HEK293 (cell line): ENCODE measurements at regions not wholly inside any gene's neighbourhood (a gene's known extent, or its start where the extent isn't known, plus 50 kb on each side); places are given as distances from the start of the nearest gene placed in this dataset.

ENCODE experiments used
- CTCF ChIA-PET: fragments of 350-600 bp; formaldehyde crosslinking; extraction: SDS; loops from one replicate; lab custom pipeline; 2021; ENCODE audit warnings: antibody characterized with exemption; lab: Yijun Ruan, JAX
- POLR2A ChIA-PET: fragments of 300-600 bp; formaldehyde crosslinking; extraction: SDS; loops from one replicate; lab custom pipeline; 2020; ENCODE audit warnings: antibody characterized with exemption, inconsistent platforms; lab: Yijun Ruan, JAX
- H3K27ac ChIP-seq: fragments of 200-500 bp; sonication (Bioruptor generic); 2 replicates; pipeline ENCODE4 v1.5.1; 2014; ENCODE audit warnings: low read depth, low read length, control low read depth, inconsistent platforms; ENCODE audit errors: extremely low read depth
- H3K36me3 ChIP-seq, 2 experiments: fragments of 200-500 bp in 1 of 2; sonication (Bioruptor generic) in 1 of 2; 1 replicate in 1 of 2; 2 replicates in 1 of 2; pipeline ENCODE4 v1.5.1; 2014 to 2017; ENCODE audit warnings: inconsistent platforms in 2 of 2, low read length in 2 of 2; ENCODE audit not compliant: control insufficient read depth in 2 of 2, insufficient read depth in 1 of 2
- H3K4me1 ChIP-seq: fragments of 200-500 bp; sonication (Bioruptor generic); 2 replicates; pipeline ENCODE4 v1.5.1; 2014; ENCODE audit warnings: mild to moderate bottlenecking, low read length, inconsistent platforms; ENCODE audit not compliant: control insufficient read depth, insufficient read depth
- H3K4me3 ChIP-seq: 2 replicates; pipeline ENCODE4 v1.5.1; 2011; ENCODE audit warnings: low read depth, mild to moderate bottlenecking, control low read depth, low read length, moderate library complexity
- H3K9me3 ChIP-seq: fragments of 200-500 bp; sonication (Bioruptor generic); 2 replicates; pipeline ENCODE4 v1.5.1; 2014; ENCODE audit warnings: low read depth, low read length, inconsistent platforms; ENCODE audit not compliant: control insufficient read depth, insufficient read depth
- HOXC10 ChIP-seq: sonication (generic); formaldehyde crosslinking; IDR thresholded peaks from 2 replicates; pipeline ENCODE4 v1.8.1; 2023; ENCODE audit warnings: mild to moderate bottlenecking, missing genetic modification reagents
- IKZF3 ChIP-seq: fragments of 450-650 bp; IDR thresholded peaks from 2 replicates; pipeline ENCODE4 v1.5.0; 2018; ENCODE audit warnings: missing biosample characterization, mild to moderate bottlenecking, missing genetic modification characterization, moderate library complexity
- OSR2 ChIP-seq: fragments of 450-650 bp; formaldehyde crosslinking; IDR thresholded peaks from 2 replicates; pipeline ENCODE4 v1.5.1; 2016; ENCODE audit warnings: missing biosample characterization, missing genetic modification characterization
- SETDB1 ChIP-seq: IDR thresholded peaks from one replicate; pipeline ENCODE4 v1.6.1; 2017; ENCODE audit warnings: mild to moderate bottlenecking, low read length, moderate library complexity, mixed read lengths; ENCODE audit not compliant: insufficient read length
- WT1 ChIP-seq: fragments of 450-650 bp; formaldehyde crosslinking; IDR thresholded peaks from 2 replicates; pipeline ENCODE4 v1.5.1; 2016; ENCODE audit warnings: missing biosample characterization, missing genetic modification characterization
- ZBTB17 ChIP-seq: fragments of 450-650 bp; formaldehyde crosslinking; IDR thresholded peaks from 2 replicates; pipeline ENCODE4 v1.5.1; 2016; ENCODE audit warnings: missing biosample characterization, missing genetic modification characterization
- ZBTB21 ChIP-seq: fragments of 450-650 bp; formaldehyde crosslinking; IDR thresholded peaks from 2 replicates; pipeline ENCODE4 v1.5.1; 2017; ENCODE audit warnings: missing biosample characterization, missing genetic modification characterization
- ZBTB44 ChIP-seq: fragments of 450-650 bp; IDR thresholded peaks from 2 replicates; pipeline ENCODE4 v1.5.1; 2018; ENCODE audit warnings: missing biosample characterization, mild to moderate bottlenecking, missing genetic modification characterization
- ZBTB49 ChIP-seq: fragments of 450-650 bp; formaldehyde crosslinking; IDR thresholded peaks from 2 replicates; pipeline ENCODE4 v1.5.1; 2016; ENCODE audit warnings: missing biosample characterization, missing genetic modification characterization, low read depth
- ZFP37 ChIP-seq: fragments of 450-650 bp; formaldehyde crosslinking; IDR thresholded peaks from 2 replicates; pipeline ENCODE4 v1.5.1; 2016; ENCODE audit warnings: missing biosample characterization, missing genetic modification characterization
- ZFP69B ChIP-seq: fragments of 450-650 bp; formaldehyde crosslinking; IDR thresholded peaks from 2 replicates; pipeline ENCODE4 v1.5.1; 2016; ENCODE audit warnings: missing biosample characterization, missing genetic modification characterization
- ZIC2 ChIP-seq: fragments of 450-650 bp; formaldehyde crosslinking; IDR thresholded peaks from 2 replicates; pipeline ENCODE4 v1.5.1; 2016; ENCODE audit warnings: missing biosample characterization, missing genetic modification characterization
- ZNF133 ChIP-seq: fragments of 450-650 bp; formaldehyde crosslinking; IDR thresholded peaks from 2 replicates; pipeline ENCODE4 v1.5.1; 2016; ENCODE audit warnings: missing biosample characterization, missing genetic modification characterization
- ZNF2 ChIP-seq: fragments of 450-650 bp; formaldehyde crosslinking; IDR thresholded peaks from 2 replicates; pipeline ENCODE4 v1.5.1; 2016; ENCODE audit warnings: missing biosample characterization, missing genetic modification characterization
- ZNF221 ChIP-seq: fragments of 450-650 bp; formaldehyde crosslinking; IDR thresholded peaks from 2 replicates; pipeline ENCODE4 v1.5.1; 2017; ENCODE audit warnings: missing biosample characterization, missing genetic modification characterization, borderline replicate concordance
- ZNF292 ChIP-seq: fragments of 450-650 bp; formaldehyde crosslinking; IDR thresholded peaks from 2 replicates; pipeline ENCODE4 v1.5.1; 2016; ENCODE audit warnings: low read depth, missing biosample characterization, missing genetic modification characterization, borderline replicate concordance
- ZNF37A ChIP-seq: fragments of 450-650 bp; IDR thresholded peaks from 2 replicates; pipeline ENCODE4 v1.5.1; 2018; ENCODE audit warnings: missing biosample characterization, missing genetic modification characterization
- ZNF416 ChIP-seq: fragments of 450-650 bp; formaldehyde crosslinking; IDR thresholded peaks from 2 replicates; pipeline ENCODE4 v1.5.1; 2016; ENCODE audit warnings: missing biosample characterization, missing genetic modification characterization
- ZNF488 ChIP-seq: fragments of 450-650 bp; formaldehyde crosslinking; IDR thresholded peaks from 2 replicates; pipeline ENCODE4 v1.5.1; 2016; ENCODE audit warnings: missing biosample characterization, missing genetic modification characterization
- ZNF521 ChIP-seq: fragments of 450-650 bp; formaldehyde crosslinking; IDR thresholded peaks from 2 replicates; pipeline ENCODE4 v1.5.1; 2017; ENCODE audit warnings: missing biosample characterization, mild to moderate bottlenecking, missing genetic modification characterization
- ZNF530 ChIP-seq: fragments of 450-650 bp; formaldehyde crosslinking; IDR thresholded peaks from 2 replicates; pipeline ENCODE4 v1.5.1; 2016; ENCODE audit warnings: low read depth, missing biosample characterization, missing genetic modification characterization
- ZNF610 ChIP-seq: fragments of 450-650 bp; formaldehyde crosslinking; IDR thresholded peaks from 2 replicates; pipeline ENCODE4 v1.5.1; 2016; ENCODE audit warnings: missing biosample characterization, missing genetic modification characterization, borderline replicate concordance
- ZNF624 ChIP-seq: fragments of 450-650 bp; formaldehyde crosslinking; IDR thresholded peaks from 2 replicates; pipeline ENCODE4 v1.5.1; 2017; ENCODE audit warnings: missing biosample characterization, missing genetic modification characterization
- ZNF629 ChIP-seq: fragments of 450-650 bp; formaldehyde crosslinking; IDR thresholded peaks from 2 replicates; pipeline ENCODE4 v1.5.1; 2017; ENCODE audit warnings: missing biosample characterization, missing genetic modification characterization
- ZSCAN30 ChIP-seq: fragments of 450-650 bp; IDR thresholded peaks from 2 replicates; pipeline ENCODE4 v1.5.1; 2018; ENCODE audit warnings: missing biosample characterization, mild to moderate bottlenecking, missing genetic modification characterization, moderate library complexity
- TF ChIP-seq, protein P1 (sequence below): fragments of 450-650 bp; formaldehyde crosslinking; IDR thresholded peaks from 2 replicates; pipeline ENCODE4 v1.5.1; 2016; ENCODE audit warnings: missing biosample characterization, missing genetic modification characterization
- TF ChIP-seq, protein P2 (sequence below): fragments of 450-650 bp; formaldehyde crosslinking; IDR thresholded peaks from 2 replicates; pipeline ENCODE4 v1.5.1; 2017; ENCODE audit warnings: missing biosample characterization, missing genetic modification characterization

DNA sequence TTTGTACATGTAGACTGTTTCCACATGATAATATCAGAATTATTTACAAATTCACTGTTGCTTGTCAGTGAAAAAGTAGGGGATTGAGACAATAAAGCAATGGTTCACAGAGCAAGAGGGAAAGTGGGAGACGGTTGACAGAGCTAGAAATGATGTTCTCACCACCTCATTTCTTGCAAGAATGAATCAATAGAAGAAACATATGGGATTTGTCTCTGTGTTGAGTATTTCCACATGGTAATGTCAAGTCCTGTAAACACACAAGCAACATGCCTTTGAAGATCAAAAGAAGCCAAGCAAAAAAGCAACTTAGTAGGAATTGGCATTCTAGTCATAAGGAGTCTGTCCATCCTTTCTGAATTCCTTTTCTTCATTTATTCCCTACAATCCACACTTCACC is 1806.6 kb upstream of the AGA start:
- H3K36me3 ChIP-seq: no peaks in the 10 kb centered on the region
- H3K4me3 ChIP-seq: no peak overlapping the region
- POLR2A ChIA-PET: no interaction called here
- no peaks in the 10 kb centered on the region for H3K4me1 ChIP-seq
- no peak overlapping the region for H3K27ac ChIP-seq
- TF ChIP-seq ZNF2 (tag by site-specific recombination) (no peak), WT1 (tag by site-specific recombination) (no peak), ZFP37 (no peak), ZNF530 (no peak), ZNF416 (tag by site-specific recombination) (no peak), ZBTB21 (tag by site-specific recombination) (no peak), ZSCAN30 (no peak)
- TF ChIP-seq, all 188 proteins: peak for 0
- no peaks in the 10 kb centered on the region for H3K9me3 ChIP-seq
- CTCF ChIA-PET: interaction anchor here (0.6 kb wide), 1 partner anchor 225 kb away, joined by 4 read pairs; no protein-coding TSS in a partner anchor

GRCh38 chr4:179268791-179269190 is 1826.6 kb upstream of the AGA start:
- Histone ChIP-seq H3K36me3 (no peaks in the 10 kb centered on the region), H3K4me1 (no peaks in the 10 kb centered on the region), H3K4me3 (no peak overlapping the region), H3K9me3 (no peaks in the 10 kb centered on the region), H3K27ac (no peak overlapping the region)
- CTCF ChIA-PET: no interaction called here
- no peak for TF ChIP-seq ZNF624 (tag by site-specific recombination)
- no peak for TF ChIP-seq IKZF3 (tag by site-specific recombination)
- no peak for TF ChIP-seq ZNF37A (tag by site-specific recombination)
- TF ChIP-seq ZNF133 (tag by site-specific recombination): no peak
- no peak for TF ChIP-seq ZNF488
- TF ChIP-seq WT1 (tag by site-specific recombination): no peak
- TF ChIP-seq, protein P1, sequence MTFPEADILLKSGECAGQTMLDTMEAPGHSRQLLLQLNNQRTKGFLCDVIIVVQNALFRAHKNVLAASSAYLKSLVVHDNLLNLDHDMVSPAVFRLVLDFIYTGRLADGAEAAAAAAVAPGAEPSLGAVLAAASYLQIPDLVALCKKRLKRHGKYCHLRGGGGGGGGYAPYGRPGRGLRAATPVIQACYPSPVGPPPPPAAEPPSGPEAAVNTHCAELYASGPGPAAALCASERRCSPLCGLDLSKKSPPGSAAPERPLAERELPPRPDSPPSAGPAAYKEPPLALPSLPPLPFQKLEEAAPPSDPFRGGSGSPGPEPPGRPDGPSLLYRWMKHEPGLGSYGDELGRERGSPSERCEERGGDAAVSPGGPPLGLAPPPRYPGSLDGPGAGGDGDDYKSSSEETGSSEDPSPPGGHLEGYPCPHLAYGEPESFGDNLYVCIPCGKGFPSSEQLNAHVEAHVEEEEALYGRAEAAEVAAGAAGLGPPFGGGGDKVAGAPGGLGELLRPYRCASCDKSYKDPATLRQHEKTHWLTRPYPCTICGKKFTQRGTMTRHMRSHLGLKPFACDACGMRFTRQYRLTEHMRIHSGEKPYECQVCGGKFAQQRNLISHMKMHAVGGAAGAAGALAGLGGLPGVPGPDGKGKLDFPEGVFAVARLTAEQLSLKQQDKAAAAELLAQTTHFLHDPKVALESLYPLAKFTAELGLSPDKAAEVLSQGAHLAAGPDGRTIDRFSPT (tag by site-specific recombination): no peak
- TF ChIP-seq, protein P2, sequence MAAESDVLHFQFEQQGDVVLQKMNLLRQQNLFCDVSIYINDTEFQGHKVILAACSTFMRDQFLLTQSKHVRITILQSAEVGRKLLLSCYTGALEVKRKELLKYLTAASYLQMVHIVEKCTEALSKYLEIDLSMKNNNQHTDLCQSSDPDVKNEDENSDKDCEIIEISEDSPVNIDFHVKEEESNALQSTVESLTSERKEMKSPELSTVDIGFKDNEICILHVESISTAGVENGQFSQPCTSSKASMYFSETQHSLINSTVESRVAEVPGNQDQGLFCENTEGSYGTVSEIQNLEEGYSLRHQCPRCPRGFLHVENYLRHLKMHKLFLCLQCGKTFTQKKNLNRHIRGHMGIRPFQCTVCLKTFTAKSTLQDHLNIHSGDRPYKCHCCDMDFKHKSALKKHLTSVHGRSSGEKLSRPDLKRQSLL (tag by site-specific recombination): no peak
- POLR2A ChIA-PET: no interaction called here

DNA sequence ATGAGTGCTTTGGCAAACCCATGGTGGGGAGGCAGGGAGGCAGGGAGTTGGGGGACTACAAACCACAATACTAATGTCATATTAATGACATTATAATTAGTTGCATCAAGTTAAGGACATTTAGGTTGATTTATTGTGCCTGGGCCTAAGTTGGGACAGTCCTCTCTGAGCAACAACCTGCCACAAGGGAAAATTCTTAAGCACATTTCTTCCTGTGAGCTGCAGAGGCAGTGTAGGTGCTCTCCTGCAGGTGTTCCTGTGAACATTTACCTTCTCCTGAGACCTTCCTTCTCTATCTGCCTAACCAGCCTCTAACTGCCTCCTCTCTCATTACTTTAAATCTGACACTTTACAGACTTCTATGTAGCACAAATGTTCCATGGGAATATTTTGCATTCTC is 1830.0 kb upstream of the AGA start:
- Histone ChIP-seq H3K4me1 (no peaks in the 10 kb centered on the region), H3K36me3 (no peaks in the 10 kb centered on the region), H3K27ac (no peak overlapping the region), H3K4me3 (no peak overlapping the region), H3K9me3 (no peaks in the 10 kb centered on the region)
- ChIA-PET POLR2A (no interaction called here), CTCF (no interaction called here)
- TF ChIP-seq SETDB1: no peak
- TF ChIP-seq ZBTB17 (tag by site-specific recombination): no peak
- TF ChIP-seq ZNF133 (tag by site-specific recombination): no peak
- TF ChIP-seq ZNF221: no peak
- no peak for TF ChIP-seq ZBTB49 (tag by site-specific recombination)
- no peak for TF ChIP-seq ZNF292
- TF ChIP-seq ZIC2 (tag by site-specific recombination): no peak
- no peak for TF ChIP-seq ZNF610 (tag by site-specific recombination)
- no peak for TF ChIP-seq ZBTB44 (tag by site-specific recombination)
- TF ChIP-seq ZNF629 (tag by site-specific recombination): no peak
- no peak for TF ChIP-seq ZNF521 (tag by site-specific recombination)
- TF ChIP-seq ZFP69B: no peak
- TF ChIP-seq OSR2 (tag by site-specific recombination): no peak
- no peak for TF ChIP-seq HOXC10 (CRISPR knock-in tag)
